T-helper 1 cell treated with Interleukin-12 subunit alpha and Interleukin-12 subunit beta and Interleukin-4 antibody, amounts not matched to agents 30 ng/mL and 1 ng/mL, for 36 hours (primary cell): ENCODE measurements at regions not wholly inside any gene's neighbourhood (a gene's known extent, or its start where the extent isn't known, plus 50 kb on each side); places are given as distances from the start of the nearest gene placed in this dataset.
"Not testable (repeated sequence)": the region's sequence is repeated elsewhere in the genome, so short reads cannot be mapped to it uniquely, and the experiment has no call there.

Experiments
- intact Hi-C: fragments of 100-400 bp; cut with micrococcal nuclease; formaldehyde crosslinking; loops from one replicate; pipeline ENCODE4 v1.15.1; 2024

GRCh38 chr2:200172944-200173581 is 133.4 kb upstream of the SPATS2L start:
- intact Hi-C loops = no loop called here

- intact Hi-C loops = no loop called here
These were observed 132.8 kb upstream of the SPATS2L start for GRCh38 chr2:200173691-200174090.

- intact Hi-C loops = no loop called here
These were observed 131.9 kb upstream of the SPATS2L start for GRCh38 chr2:200174433-200175216.

DNA sequence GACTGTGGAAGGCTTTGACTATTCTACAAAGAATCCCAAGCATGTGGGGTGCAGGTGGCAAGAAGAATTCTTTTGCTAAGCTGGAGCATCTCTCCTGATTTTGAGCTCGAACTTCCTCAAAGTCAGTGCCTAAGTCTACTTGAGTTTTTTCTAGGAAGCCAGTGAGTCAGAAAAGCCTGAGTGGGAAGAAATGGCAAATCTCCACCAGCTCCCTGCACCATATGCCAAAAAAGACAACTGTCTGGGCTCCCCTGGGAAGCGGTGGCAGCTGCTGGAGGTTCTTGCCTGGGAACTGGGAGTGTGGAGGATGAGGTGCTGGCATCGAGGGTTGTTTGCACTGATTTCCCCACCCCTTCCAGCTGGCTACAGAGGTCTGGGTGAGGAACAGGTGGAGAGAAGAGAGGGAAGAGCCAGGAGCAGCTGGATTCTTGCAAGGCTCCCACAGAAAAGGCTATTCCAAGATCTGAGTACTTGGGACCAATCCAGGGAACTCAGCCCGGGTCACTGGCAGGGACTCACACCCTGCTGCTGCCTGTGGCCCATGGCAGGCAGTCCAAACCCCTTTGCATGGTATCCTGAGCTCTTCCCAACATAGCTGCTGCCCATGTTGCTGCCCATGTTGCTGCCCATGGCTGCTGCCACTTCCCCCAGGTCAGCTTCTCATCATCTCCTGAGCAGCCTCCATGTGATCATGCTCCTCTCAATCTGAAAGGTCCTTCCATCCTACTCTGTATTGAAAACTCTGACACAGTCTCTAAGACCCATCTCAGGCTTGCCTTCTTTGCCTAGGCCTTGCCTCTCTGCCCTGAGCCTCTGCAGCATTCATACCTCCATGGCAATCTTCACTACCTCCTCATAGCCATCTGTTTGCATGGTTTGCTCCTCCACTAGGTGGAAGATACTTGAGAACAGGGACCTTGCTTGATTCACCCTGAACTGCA is 128.3 kb upstream of the SPATS2L start:
- intact Hi-C loops = no loop called here

GRCh38 chr2:200179151-200179550 is 127.3 kb upstream of the SPATS2L start:
- intact Hi-C loops = no loop called here

- intact Hi-C loops = no loop called here
These were observed 125.5 kb upstream of the SPATS2L start for GRCh38 chr2:200180943-200181342.

- intact Hi-C loops = no loop called here
These were observed 124.7 kb upstream of the SPATS2L start for GRCh38 chr2:200181755-200182154.

- intact Hi-C loops = no loop called here
These were observed 121.5 kb upstream of the SPATS2L start for GRCh38 chr2:200184748-200185627.

- intact Hi-C loops = no loop called here
These were observed 120.9 kb upstream of the SPATS2L start for GRCh38 chr2:200185628-200186000.

- intact Hi-C loops = no loop called here
These were observed 120.5 kb upstream of the SPATS2L start for GRCh38 chr2:200186002-200186401.

- intact Hi-C loops = no loop called here
These were observed 117.6 kb upstream of the SPATS2L start for GRCh38 chr2:200188876-200189275.

- intact Hi-C loops = no loop called here
These were observed 116.5 kb upstream of the SPATS2L start for GRCh38 chr2:200189964-200190363.

GRCh38 chr2:200193331-200193730 is 113.2 kb upstream of the SPATS2L start:
- intact Hi-C loops = no loop called here

GRCh38 chr2:200193791-200194190 is 112.7 kb upstream of the SPATS2L start:
- intact Hi-C loops = no loop called here

- intact Hi-C loops = no loop called here
These were observed 111.7 kb upstream of the SPATS2L start for GRCh38 chr2:200194746-200195145.

DNA sequence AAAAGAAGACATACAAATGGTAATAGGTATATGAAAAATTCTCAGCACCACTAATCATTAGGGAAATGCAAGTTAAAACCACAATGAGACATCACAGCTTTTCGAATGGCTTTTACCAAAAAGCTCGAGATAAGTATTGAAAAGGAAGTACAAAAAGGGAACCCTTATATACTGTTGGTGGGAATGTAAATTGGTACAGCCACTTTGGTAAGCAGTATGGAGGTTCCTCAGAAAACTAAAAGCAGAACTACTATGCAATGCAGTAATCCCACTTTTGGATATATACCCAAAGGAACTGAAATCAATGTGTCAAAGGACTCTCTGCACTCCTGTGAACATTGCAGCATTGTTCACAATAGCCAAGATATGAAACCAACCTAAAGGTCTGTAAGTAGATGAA is 107.5 kb upstream of the SPATS2L start:
- intact Hi-C loops = no loop called here

GRCh38 chr2:200199576-200200263 is 106.8 kb upstream of the SPATS2L start:
- intact Hi-C loops = no loop called here

DNA sequence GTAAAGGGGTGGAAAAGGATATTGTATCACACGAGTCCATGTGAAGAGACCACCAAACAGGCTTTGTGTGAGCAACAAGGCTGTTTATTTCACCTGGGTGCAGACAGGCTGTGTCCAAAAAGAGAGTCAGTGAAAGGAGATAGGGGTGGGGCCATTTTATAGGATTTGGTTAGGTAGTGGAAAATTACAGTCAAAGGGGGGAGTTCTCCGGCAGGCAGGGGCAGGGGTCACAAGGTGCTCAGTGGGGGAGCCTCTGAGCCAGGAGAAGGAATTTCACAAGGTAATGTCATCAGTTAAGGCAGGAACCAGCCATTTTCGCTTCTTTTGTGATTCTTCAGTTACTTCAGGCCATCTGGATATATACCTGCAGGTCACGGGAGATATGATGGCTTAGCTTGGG is 104.7 kb upstream of the SPATS2L start:
- intact Hi-C loops = not testable (repeated sequence)

DNA sequence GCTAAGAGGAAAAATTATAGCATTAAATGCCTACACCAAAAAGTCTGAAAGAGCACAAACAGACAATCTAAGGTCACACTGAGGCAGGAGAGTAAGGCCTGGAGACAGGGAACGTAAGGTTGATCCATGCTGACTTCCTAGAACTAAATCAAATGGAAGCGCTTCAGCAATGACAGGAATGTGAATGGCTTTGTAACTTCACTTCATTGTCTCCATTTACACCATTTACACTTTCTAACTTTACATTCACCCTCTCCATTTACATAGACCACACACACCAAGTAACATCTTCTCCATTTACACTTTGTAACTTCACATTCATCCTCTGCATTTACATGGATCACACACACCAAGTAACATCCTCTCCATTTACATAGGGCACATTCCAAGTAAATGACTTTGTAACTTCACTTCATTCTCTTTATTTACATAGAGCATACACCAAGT is 103.1 kb upstream of the SPATS2L start:
- intact Hi-C loops = no loop called here

DNA sequence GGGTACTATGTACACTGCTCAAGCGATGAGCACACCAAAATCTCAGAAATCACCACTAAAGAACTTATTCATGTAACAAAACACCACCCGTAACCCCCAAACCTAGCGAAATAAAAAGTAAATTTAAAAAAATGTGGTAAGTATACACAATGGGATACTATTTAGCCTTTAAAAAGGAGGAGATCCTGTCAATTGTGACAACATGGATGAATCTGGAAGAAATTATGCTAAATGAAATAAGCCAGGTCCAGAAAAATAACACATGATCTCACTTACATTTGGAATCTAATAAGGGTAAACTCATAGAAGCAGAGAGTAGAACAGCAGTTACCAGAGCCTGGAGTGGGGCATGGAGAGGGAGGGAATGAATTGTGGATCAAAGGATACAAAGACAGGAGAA is 98.5 kb upstream of the SPATS2L start:
- intact Hi-C loops = no loop called here
